GM12878 (cell line): ENCODE measurements at regions not wholly inside any gene's neighbourhood (a gene's known extent, or its start where the extent isn't known, plus 50 kb on each side); places are given as distances from the start of the nearest gene placed in this dataset.

Experiments
- ATAC-seq: fragments of 200-7000 bp; cut with Tn5 transposase; 3 replicates; pipeline ENCODE4 v1.9.1; 2020; ENCODE audit warnings: mild to moderate bottlenecking, moderate library complexity
- BruUV-seq: library from RNA; stranded (reverse); fragments of 400-500 nt; replicated peaks from 2 replicates; lab custom pipeline; 2021; lab: Mats Ljungman, UMichigan
- CTCF ChIA-PET: fragments of 300-600 bp; sonication (Branson Sonifier 250); formaldehyde crosslinking; extraction: SDS; loops from one replicate; lab custom pipeline; 2021; ENCODE audit warnings: inconsistent platforms; lab: Yijun Ruan, JAX
- POLR2A ChIA-PET: fragments of 350-600 bp; formaldehyde crosslinking; extraction: SDS; loops from one replicate; lab custom pipeline; 2021; ENCODE audit warnings: inconsistent platforms; lab: Charles Lee
- RAD21 ChIA-PET: fragments of 300-600 bp; sonication (Branson Sonifier 250); formaldehyde crosslinking; loops from one replicate; lab custom pipeline; 2023; ENCODE audit warnings: antibody characterized with exemption; ENCODE audit not compliant: unreplicated experiment; lab: Charles Lee
- SMC1A ChIA-PET: fragments of 300-600 bp; sonication (Branson Sonifier 250); formaldehyde crosslinking; loops from one replicate; lab custom pipeline; 2023; ENCODE audit not compliant: unreplicated experiment, uncharacterized antibody; lab: Charles Lee
- DNase-seq: peaks from one replicate; pipeline ENCODE4 v3.0.0-alpha.2; 2011; ENCODE audit warnings: low read depth, low spot score
- FAIRE-seq: peaks from 3 replicates; lab custom pipeline; 2011; peaks lifted over from hg19 to GRCh38; lab: Jason Lieb, UNC
- H2AFZ ChIP-seq: 2 replicates; pipeline ENCODE4 v1.6.0; 2011; ENCODE audit warnings: low read depth, low read length, control low read depth; ENCODE audit not compliant: control insufficient read depth
- H3K27ac ChIP-seq: 2 replicates; pipeline ENCODE4 v1.5.1; 2011; ENCODE audit warnings: control low read depth; ENCODE audit not compliant: control insufficient read depth, insufficient read depth
- H3K27me3 ChIP-seq, 2 experiments: replicated peaks in 1 of 2; 2 replicates each; pipeline versions ENCODE4 v1.6.0 to v1.6.1; 2011; ENCODE audit warnings: low read length in 1 of 2; ENCODE audit not compliant: control insufficient read depth in 2 of 2, insufficient read depth in 2 of 2
- H3K36me3 ChIP-seq, 2 experiments: 2 replicates each; pipeline ENCODE4 v1.5.1; 2011; ENCODE audit warnings: low read length in 1 of 2; ENCODE audit not compliant: control insufficient read depth in 2 of 2, insufficient read depth in 2 of 2
- H3K4me1 ChIP-seq: 2 replicates; pipeline ENCODE4 v1.6.1; 2011; ENCODE audit warnings: mild to moderate bottlenecking, low read length, moderate library complexity, mixed read lengths; ENCODE audit not compliant: control insufficient read depth, insufficient read depth
- H3K4me2 ChIP-seq: 2 replicates; pipeline ENCODE4 v1.6.0; 2011; ENCODE audit warnings: control low read depth; ENCODE audit not compliant: control insufficient read depth, insufficient read depth
- H3K4me3 ChIP-seq: fragments of 200-600 bp; sonication (generic); 2 replicates; pipeline ENCODE4 v1.5.1; 2016
- H3K79me2 ChIP-seq: 2 replicates; pipeline ENCODE4 v1.6.0; 2011; ENCODE audit warnings: low read length; ENCODE audit not compliant: control insufficient read depth, insufficient read depth
- H3K9ac ChIP-seq: 2 replicates; pipeline ENCODE4 v1.8.0; 2011; ENCODE audit warnings: low read length, control low read depth, mixed read lengths; ENCODE audit not compliant: control insufficient read depth, insufficient read depth
- H3K9me3 ChIP-seq: replicated peaks from 3 replicates; pipeline ENCODE4 v1.5.1; 2011; ENCODE audit warnings: mild to moderate bottlenecking, low read length; ENCODE audit not compliant: control insufficient read depth, insufficient read depth
- H4K20me1 ChIP-seq: 2 replicates; pipeline ENCODE4 v1.6.0; 2011; ENCODE audit not compliant: control insufficient read depth, insufficient read depth
- BMI1 ChIP-seq: fragments of 450-650 bp; IDR thresholded peaks from 2 replicates; pipeline ENCODE4 v1.6.1; 2016; ENCODE audit warnings: mild to moderate bottlenecking, moderate library complexity, borderline replicate concordance
- KAT2A ChIP-seq: conservative IDR thresholded peaks from 2 replicates; pipeline ENCODE4 v1.6.1; 2011; ENCODE audit warnings: low read depth, low read length; ENCODE audit not compliant: control insufficient read depth
- LARP7 ChIP-seq: fragments of 450-650 bp; IDR thresholded peaks from 2 replicates; pipeline ENCODE4 v1.6.1; 2017; ENCODE audit warnings: mild to moderate bottlenecking
- NR2C2 ChIP-seq: IDR thresholded peaks from 2 replicates; pipeline ENCODE4 v1.6.1; 2011; ENCODE audit warnings: borderline replicate concordance, low read depth; ENCODE audit not compliant: control insufficient read depth, insufficient read length
- PKNOX1 ChIP-seq: fragments of 450-650 bp; IDR thresholded peaks from 2 replicates; pipeline ENCODE4 v1.6.1; 2016; ENCODE audit warnings: mild to moderate bottlenecking
- RB1 ChIP-seq: fragments of 450-650 bp; formaldehyde crosslinking; IDR thresholded peaks from 2 replicates; pipeline ENCODE4 v1.6.1; 2017; ENCODE audit warnings: mild to moderate bottlenecking, borderline replicate concordance
- RELA ChIP-seq: fragments of 450-650 bp; IDR thresholded peaks from 2 replicates; pipeline ENCODE4 v1.8.0; 2014; ENCODE audit warnings: borderline replicate concordance; ENCODE audit not compliant: partially characterized antibody
- SMARCA5 ChIP-seq: fragments of 450-650 bp; IDR thresholded peaks from 2 replicates; pipeline ENCODE4 v1.6.1; 2017; ENCODE audit warnings: mild to moderate bottlenecking
- STAT1 ChIP-seq: fragments of 450-650 bp; conservative IDR thresholded peaks from 2 replicates; pipeline ENCODE4 v1.6.1; 2014; ENCODE audit warnings: antibody characterized with exemption, mild to moderate bottlenecking
- TCF3 ChIP-seq: IDR thresholded peaks from 2 replicates; pipeline ENCODE4 v1.6.1; 2012; ENCODE audit warnings: low read depth, mild to moderate bottlenecking, low read length, borderline replicate concordance; ENCODE audit not compliant: insufficient read depth
- ZNF24 ChIP-seq: fragments of 450-650 bp; IDR thresholded peaks from 2 replicates; pipeline ENCODE4 v1.6.1; 2017; ENCODE audit warnings: antibody characterized with exemption, mild to moderate bottlenecking
- ZNF274 ChIP-seq: IDR thresholded peaks from one replicate; pipeline ENCODE4 v1.8.0; 2011; ENCODE audit not compliant: insufficient read length, insufficient read depth
- ZNF592 ChIP-seq: fragments of 450-650 bp; IDR thresholded peaks from 2 replicates; pipeline ENCODE4 v1.6.1; 2017; ENCODE audit warnings: mild to moderate bottlenecking, moderate library complexity
- WGBS: methylation state at CpG from one replicate; pipeline ENCODE4 v1.1.6; 2016; ENCODE audit warnings: low lambda C conversion rate; ENCODE audit not compliant: insufficient replicate concordance, insufficient coverage; ENCODE audit errors: missing lambda C conversion rate; 5-methylcytosine and 5-hydroxymethylcytosine counted together
- in situ Hi-C: fragments of 300-500 bp; cut with MboI; formaldehyde crosslinking; loops from 9 replicates; pipeline ENCODE4 v1.14.3; 2018; ENCODE audit warnings: mixed read lengths
- intact Hi-C: fragments of 100-400 bp; cut with micrococcal nuclease; formaldehyde crosslinking; loops from one replicate; pipeline ENCODE4 v1.14.2; 2022; ENCODE audit not compliant: unreplicated experiment

DNA sequence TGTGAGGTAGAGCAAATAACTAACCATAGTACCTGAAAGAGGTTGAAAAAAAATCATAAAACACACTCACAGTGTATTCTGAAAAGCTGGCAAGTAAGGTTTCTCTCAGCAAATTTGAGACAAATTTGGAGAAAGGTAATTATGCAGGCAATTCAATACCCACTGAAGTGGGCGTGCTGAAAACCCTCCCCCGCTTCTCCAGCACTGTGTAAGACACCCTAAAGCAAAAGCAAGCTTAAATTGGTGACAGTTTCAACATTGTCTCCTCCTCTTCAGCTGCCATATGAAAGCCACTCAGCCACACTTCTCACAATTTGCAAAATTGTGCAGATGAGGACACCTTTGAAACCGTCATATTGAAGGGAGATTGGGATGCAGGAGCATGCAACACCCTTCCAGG, 322.3 kb upstream of the CDH6 start:
- FAIRE-seq = no peak
- ChIA-PET RAD21 (no interaction called here), POLR2A (no interaction called here), SMC1A (no interaction called here), CTCF (no interaction called here)
- no peaks in the 10 kb centered on the region for H4K20me1 ChIP-seq
- DNase-seq = no peak
- no peaks in the 10 kb centered on the region for H3K27me3 ChIP-seq
- no peak for ATAC-seq
- no peak overlapping the region for H3K4me2 ChIP-seq
- intact Hi-C loops = no loop called here
- H3K9ac ChIP-seq = no peak overlapping the region
- in situ Hi-C loops = no loop called here
- WGBS = 0% methylated on average over 3 of the region's 3 CpGs
- no TSS peak for BruUV-seq
- no peak overlapping the region for H3K27ac ChIP-seq
- no peak overlapping the region for H3K4me3 ChIP-seq
- H3K9me3 ChIP-seq = no peaks in the 10 kb centered on the region
- H3K36me3 ChIP-seq = no peaks in the 10 kb centered on the region
- no peak for TF ChIP-seq KAT2A
- TF ChIP-seq BMI1 = no peak
- TF ChIP-seq TCF3 = no peak
- no peak for TF ChIP-seq LARP7
- TF ChIP-seq SMARCA5 = no peak
- H2AFZ ChIP-seq = no peak overlapping the region
- no peaks in the 10 kb centered on the region for H3K79me2 ChIP-seq
- H3K4me1 ChIP-seq = no peaks in the 10 kb centered on the region

DNA sequence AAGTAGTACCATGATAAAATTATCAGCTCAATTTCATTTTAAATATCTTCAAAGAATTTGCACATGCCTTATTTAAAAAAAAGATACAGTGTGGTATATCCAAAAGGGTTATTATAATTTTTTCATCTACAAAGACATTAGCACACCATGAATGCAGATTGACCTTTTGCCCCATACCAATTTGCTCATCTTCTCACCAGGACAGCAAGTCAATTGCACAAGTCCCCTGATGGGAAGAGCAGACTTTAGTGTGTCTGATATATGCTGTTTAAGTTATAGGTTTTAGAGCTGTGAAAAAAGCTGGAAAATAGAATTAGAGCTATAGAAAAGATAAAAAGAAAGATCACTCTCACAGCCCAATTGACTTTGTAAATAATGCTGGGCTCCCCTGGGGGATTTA, 325.8 kb upstream of the CDH6 start:
- H3K9ac ChIP-seq = no peak overlapping the region
- FAIRE-seq = no peak
- H4K20me1 ChIP-seq = no peaks in the 10 kb centered on the region
- SMC1A ChIA-PET = interaction anchor here (0.6 kb wide), 1 partner anchor 13 kb away, joined by 3 read pairs; no protein-coding TSS in a partner anchor
- CTCF ChIA-PET = no interaction called here
- in situ Hi-C loops = no loop called here
- no peak for ATAC-seq
- H2AFZ ChIP-seq = no peak overlapping the region
- intact Hi-C loops = no loop called here
- no TSS peak for BruUV-seq
- no peaks in the 10 kb centered on the region for H3K27me3 ChIP-seq
- H3K27ac ChIP-seq = no peak overlapping the region
- H3K4me2 ChIP-seq = no peak overlapping the region
- H3K79me2 ChIP-seq = no peaks in the 10 kb centered on the region
- RAD21 ChIA-PET = no interaction called here
- H3K4me1 ChIP-seq = no peaks in the 10 kb centered on the region
- POLR2A ChIA-PET = no interaction called here
- H3K4me3 ChIP-seq = no peak overlapping the region
- no peaks in the 10 kb centered on the region for H3K9me3 ChIP-seq
- no peak for DNase-seq
- H3K36me3 ChIP-seq = no peaks in the 10 kb centered on the region
- TF ChIP-seq ZNF592 = no peak
- TF ChIP-seq NR2C2 = no peak
- TF ChIP-seq RELA = no peak
- no peak for TF ChIP-seq ZNF24
- no peak for TF ChIP-seq ZNF274
- TF ChIP-seq RB1 = no peak
- TF ChIP-seq PKNOX1 = no peak
- TF ChIP-seq STAT1 = no peak
